Stimulated activated naive CD8-positive, alpha-beta T cell treated with anti-CD3 and anti-CD28 coated beads, Interleukin-15, Interleukin-2, amounts not matched to agents 100 U/mL and 50 U/mL, for 24 hours (primary cell): ENCODE measurements at regions not wholly inside any gene's neighbourhood (a gene's known extent, or its start where the extent isn't known, plus 50 kb on each side); places are given as distances from the start of the nearest gene placed in this dataset.
"Not testable (repeated sequence)": the region's sequence is repeated elsewhere in the genome, so short reads cannot be mapped to it uniquely, and the experiment has no call there.

Experiments used
- ATAC-seq: fragments of 150-1000 bp; cut with Tn5 transposase; one replicate; pipeline ENCODE4 v1.10.0; 2021
- DNase-seq: peaks from one replicate; pipeline ENCODE4 v3.0.0; 2021

- DNase-seq (no peak), ATAC-seq (no peak)
Observed at GRCh38 chr3:110618512-110619226, 452.9 kb upstream of the NECTIN3 start.

DNA sequence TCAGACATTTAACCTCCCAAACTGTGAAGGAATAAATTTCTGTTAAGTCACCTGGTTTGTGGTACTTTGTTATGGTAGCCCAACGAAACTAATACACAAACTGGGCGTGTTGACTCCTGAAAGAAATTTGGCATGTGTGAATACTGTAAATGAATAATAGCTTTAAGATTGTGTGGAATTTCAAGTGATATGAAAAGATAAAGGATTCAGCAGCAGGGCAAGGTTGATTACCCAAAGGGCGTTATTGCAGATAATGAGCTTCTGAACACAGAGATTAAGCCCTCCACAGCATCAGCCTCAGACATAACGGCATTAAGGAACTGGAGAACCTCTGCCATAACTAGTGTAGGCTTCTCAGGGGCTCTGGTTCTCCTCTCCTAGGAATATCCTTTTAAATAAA lies 451.5 kb upstream of the NECTIN3 start:
- no peak for ATAC-seq
- DNase-seq, result no peak

- ATAC-seq (no peak), DNase-seq (no peak)
Observed at GRCh38 chr3:110623571-110623970, 448.0 kb upstream of the NECTIN3 start.

DNA sequence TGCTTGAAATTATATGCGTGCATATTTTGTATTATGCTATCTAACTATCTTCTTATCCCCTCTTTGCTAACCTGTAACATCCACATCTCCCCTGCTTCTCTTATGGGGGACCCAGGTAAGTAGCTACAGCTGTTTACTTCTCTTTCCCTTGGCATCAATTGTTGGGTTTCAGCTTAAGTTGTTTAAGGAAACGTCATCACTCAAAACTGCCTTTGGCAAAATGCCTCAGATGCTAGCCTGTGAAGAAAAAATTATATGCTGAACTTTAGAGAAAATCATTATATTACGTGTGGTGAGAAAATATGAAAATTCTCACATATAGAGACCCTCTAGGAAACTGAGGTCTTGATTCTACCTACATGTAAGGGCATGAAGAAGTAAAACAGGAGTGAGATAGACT lies 447.0 kb upstream of the NECTIN3 start:
- DNase-seq (no peak), ATAC-seq (no peak)

GRCh38 chr3:110625201-110625747 lies 446.3 kb upstream of the NECTIN3 start:
- ATAC-seq, result no peak

GRCh38 chr3:110626652-110627111 lies 444.9 kb upstream of the NECTIN3 start:
- DNase-seq, ATAC-seq: not testable (repeated sequence)

More at GRCh38 chr3:110625201-110625747, 446.3 kb upstream of the NECTIN3 start:
- no peak for DNase-seq

DNA sequence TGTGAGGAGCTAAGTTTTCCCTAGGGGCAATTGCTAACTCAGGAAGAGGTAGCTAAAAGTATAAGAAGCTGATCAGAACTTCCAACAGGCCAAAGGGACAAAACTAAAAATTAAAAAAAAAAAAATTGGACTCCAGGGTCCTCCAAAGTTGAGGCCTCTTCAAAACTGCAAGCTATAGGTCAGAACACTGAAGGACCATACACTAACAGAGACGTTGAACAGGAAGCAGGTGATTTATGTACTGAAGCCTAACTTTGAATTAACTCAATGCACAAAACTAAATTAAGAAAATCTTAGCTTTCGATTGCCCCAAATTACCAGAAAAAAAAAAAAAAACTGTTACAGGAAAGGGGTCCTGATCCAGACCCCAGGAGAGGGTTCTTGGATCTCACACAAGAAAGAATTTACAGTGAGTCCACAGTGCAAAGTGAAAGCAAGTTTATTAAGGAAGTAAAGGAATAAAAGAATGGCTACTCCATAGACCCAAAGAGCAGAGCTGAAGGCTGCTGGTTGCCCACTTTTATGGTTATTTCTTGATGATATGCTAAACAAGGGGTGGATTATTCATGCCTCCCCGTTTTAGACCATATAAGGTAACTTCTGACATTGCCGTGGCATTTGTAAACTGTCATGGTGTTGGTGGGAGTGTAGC lies 442.8 kb upstream of the NECTIN3 start:
- ATAC-seq (no peak), DNase-seq (no peak)

GRCh38 chr3:110629917-110630316 lies 441.7 kb upstream of the NECTIN3 start:
- DNase-seq (no peak), ATAC-seq (no peak)

DNA sequence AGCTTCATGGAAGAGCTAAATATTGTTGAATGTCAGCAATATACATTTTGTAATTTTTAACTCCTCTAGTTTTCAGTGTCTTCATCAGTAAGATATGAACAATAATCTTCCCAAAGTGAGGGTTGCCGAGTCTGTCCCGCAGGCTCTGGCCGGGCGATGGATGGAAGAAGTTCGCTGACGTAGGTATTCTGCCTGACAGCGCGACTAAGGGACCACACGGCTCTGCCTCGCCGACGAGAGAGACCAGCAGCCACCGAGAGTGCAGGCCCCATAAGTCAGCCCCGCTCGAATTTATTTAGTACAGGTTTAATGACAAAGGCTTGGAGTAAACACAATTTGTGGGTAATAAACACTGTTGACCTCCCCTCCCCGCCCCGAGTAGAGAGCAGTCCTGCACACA lies 427.4 kb upstream of the NECTIN3 start:
- ATAC-seq (no peak), DNase-seq (no peak)

DNA sequence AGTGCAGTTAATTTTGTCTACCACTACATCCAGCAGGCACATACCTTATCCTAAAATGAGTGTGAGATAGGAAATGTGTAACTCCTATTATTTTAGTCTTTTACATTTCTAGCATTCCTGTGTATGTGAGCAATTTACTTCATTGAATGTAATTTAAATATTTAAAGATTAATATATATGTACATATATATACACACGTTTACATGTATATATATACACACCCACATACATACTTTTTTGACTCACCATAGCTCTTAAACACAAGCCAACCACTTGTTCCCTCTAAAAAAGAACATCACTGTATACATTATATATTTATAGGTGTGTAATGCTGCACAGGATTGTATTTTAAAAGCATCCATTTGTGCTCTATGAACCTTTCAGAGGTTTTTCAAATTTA lies 425.6 kb upstream of the NECTIN3 start:
- ATAC-seq (no peak), DNase-seq (no peak)

GRCh38 chr3:110646496-110646895 lies 425.1 kb upstream of the NECTIN3 start:
- no peak for DNase-seq
- no peak for ATAC-seq

DNA sequence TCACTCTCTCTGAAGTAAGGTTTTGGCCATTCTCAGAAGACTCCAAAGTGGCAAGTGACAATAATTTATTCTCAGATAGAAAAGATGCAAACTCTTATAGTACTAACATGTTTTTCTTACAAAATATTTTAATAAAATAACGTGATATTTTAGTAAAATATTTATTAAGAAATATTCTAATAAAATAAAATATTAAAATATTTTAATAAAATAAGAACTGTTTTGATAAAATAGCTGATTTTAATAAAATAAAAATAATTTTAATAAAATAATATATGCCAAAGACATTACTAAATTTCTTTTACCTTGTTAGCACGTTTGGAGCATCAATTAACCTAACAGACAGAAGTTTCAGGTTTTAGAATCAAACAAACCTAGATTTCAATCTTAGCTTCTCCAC lies 424.0 kb upstream of the NECTIN3 start:
- DNase-seq, result no peak
- ATAC-seq, result no peak

DNA sequence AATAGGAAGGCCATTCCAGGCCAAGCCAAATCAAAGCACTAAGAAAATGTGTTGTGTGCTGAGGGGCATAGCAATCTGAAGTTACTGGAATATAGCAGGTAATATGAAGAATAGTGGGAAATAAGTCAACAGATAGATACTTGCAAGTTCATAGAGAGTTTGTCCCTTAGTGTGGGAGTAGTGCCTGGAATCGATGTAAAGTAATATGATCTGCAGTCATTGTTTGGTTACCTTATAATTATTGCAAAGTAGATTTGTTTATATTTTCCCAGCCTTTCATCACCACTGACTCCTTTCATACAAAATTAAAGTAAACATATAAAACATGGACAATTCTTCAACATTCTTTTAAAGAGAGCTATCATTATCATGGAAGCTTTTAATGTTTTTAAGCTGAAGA lies 420.9 kb upstream of the NECTIN3 start:
- ATAC-seq (no peak), DNase-seq (no peak)

GRCh38 chr3:110654843-110655502 lies 416.6 kb upstream of the NECTIN3 start:
- ATAC-seq (no peak), DNase-seq (no peak)

GRCh38 chr3:110656394-110657025 lies 415.1 kb upstream of the NECTIN3 start:
- no peak for DNase-seq
- ATAC-seq, result no peak

GRCh38 chr3:110664148-110664547 lies 407.5 kb upstream of the NECTIN3 start:
- no peak for ATAC-seq

DNA sequence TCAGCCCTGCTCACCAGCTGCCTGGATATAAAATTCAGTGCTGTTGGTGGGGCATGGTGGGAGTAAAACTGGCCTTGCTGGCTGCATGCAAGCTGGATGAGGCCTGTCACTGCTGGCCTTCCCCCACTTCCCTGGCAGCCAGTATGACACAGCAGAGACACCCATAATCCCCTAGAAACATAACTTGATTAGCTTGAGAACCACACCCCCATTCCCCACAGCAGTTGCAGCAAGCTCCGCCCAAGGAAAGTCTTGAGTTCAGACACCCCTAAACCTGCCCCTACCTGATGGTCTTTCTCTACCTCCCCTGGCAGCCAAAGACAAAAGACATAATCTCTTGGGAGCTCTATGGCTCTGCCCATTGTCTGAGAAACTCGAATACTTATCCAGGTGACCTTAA lies 405.1 kb upstream of the NECTIN3 start:
- DNase-seq (no peak), ATAC-seq (no peak)

More at GRCh38 chr3:110664148-110664547, 407.5 kb upstream of the NECTIN3 start:
- DNase-seq, result no peak

DNA sequence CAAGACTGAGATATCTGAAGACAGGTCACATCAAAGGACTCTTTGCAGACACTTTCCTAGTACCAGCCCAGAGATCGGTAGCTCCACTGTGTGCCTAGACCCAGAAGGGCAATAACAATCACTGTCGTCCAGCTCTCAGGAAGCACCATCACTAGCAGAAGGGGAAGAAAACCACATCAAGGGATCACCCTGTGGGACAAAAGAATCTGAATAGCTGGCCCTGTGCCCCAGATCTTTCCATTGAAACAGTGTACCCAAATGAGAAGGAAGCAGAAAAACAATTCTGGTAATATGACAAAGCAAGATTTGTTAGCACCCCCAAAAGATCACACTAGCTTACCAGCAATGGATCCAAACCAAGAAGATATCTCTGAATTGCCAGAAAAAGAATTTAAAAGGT lies 404.4 kb upstream of the NECTIN3 start:
- no peak for DNase-seq
- no peak for ATAC-seq

- DNase-seq, result no peak
- ATAC-seq, result no peak
Observed at GRCh38 chr3:110670407-110670806, 401.2 kb upstream of the NECTIN3 start.

DNA sequence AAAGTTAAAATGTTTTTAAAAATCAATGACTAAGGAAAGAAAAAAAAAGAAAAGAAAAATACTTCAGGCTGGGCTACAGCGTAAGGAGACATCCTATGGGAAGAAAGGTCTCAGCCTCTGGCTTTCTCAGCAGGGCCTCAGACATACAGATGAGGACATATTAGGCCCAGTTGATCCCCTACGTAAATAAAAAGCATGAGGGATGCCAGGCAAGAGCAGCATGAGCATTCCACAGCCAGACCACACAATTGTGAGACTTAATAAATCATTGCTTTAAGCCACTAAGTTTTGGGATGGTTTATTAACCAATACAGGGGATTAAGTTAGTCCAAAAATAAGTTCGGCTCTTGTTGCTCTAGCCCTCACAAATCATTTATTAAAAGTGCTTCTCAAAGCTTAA lies 394.1 kb upstream of the NECTIN3 start:
- ATAC-seq (no peak), DNase-seq (no peak)

DNA sequence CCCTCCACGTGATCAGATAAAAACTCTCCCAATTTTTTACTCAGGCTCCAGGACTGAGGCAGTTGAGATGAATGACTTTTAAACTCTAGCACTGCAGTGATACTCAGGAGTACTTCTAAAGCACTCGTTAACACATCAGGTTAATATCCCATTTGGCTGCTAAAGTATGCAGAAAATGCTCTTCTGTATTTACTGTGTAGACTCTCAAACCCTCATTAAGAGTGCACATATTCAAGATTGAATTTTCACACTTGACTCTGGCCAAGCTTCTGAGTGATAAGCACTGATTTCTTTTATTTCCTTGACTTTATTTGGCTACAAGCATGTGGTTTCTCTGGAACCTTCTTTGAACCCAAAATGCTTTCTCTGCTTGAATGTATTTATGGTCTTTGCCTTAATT lies 392.3 kb upstream of the NECTIN3 start:
- no peak for ATAC-seq
- no peak for DNase-seq

GRCh38 chr3:110680450-110680849 lies 391.2 kb upstream of the NECTIN3 start:
- ATAC-seq (no peak), DNase-seq (no peak)

GRCh38 chr3:110684466-110684865 lies 387.1 kb upstream of the NECTIN3 start:
- no peak for DNase-seq
- ATAC-seq, result no peak
